ENCODE measurements at regions not wholly inside any gene's neighbourhood (a gene's known extent, or its start where the extent isn't known, plus 50 kb on each side); places are given as distances from the start of the nearest gene placed in this dataset.

DNA sequence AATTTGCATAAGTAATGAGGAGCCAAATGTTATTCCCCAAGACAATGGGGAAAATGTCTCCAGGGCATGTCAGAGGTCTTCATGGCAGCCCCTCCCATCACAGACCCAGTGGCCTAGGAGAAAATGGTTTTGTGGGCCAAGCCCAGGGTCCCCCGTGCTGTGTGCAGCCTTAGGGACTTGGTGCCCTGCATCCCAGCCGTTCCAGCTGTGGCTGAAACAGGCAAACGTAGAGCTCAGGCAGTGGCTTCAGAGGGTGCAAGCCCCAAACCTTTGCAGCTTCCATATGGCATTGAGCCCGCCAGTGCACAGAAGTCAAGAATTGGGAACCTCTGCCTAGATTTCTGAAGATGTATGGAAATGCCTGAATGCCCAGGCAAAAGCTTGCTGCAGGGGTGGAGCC, 79.9 kb downstream of the FAM181B start:
- no peak overlapping the region for H2AK5ac ChIP-seq (ENCODE audit: low read depth, low read length)
- H3K23ac ChIP-seq (ENCODE audit: low read depth, low read length): no peak overlapping the region
- in situ Hi-C loops (cut with MboI; ENCODE audit: low sequenced_read_pairs) (no loop called here), intact Hi-C loops (cut with micrococcal nuclease) (no loop called here), dilution Hi-C loops (cut with HindIII; ENCODE audit: low sequenced_read_pairs, unreplicated experiment) (no loop called here)
- H3K9ac ChIP-seq (ENCODE audit: low read depth, low read length): no peak overlapping the region
- no peak overlapping the region for H3K4me3 ChIP-seq (ENCODE audit: insufficient read depth, low read depth, low read length)
- no peaks in the 10 kb centered on the region for H3K4me1 ChIP-seq (ENCODE audit: control insufficient read depth, insufficient read depth, low read length)
- no peak overlapping the region for H2BK5ac ChIP-seq (ENCODE audit: low read depth, low read length, poor library complexity, severe bottlenecking)
- no peaks in the 10 kb centered on the region for H3K9me3 ChIP-seq (ENCODE audit: control insufficient read depth, insufficient read depth, low read length)
- no peaks in the 10 kb centered on the region for H3K79me1 ChIP-seq (ENCODE audit: low read depth in 1 of 2, low read length in 2 of 2)
- H2BK15ac ChIP-seq (ENCODE audit: low read depth, low read length): no peak overlapping the region
- no peaks in the 10 kb centered on the region for H3K36me3 ChIP-seq (ENCODE audit: control insufficient read depth, insufficient read depth, low read length)
- 34% methylated on average over 3 of the region's 4 CpGs; no CpG with 5 or more reads in 1 of the 2 experiments for WGBS, 2 experiments (ENCODE audit: extremely low coverage in 2 of 2, insufficient read length in 1 of 2)
- H2AK9ac ChIP-seq (replicated peaks; ENCODE audit: low read depth, low read length, poor library complexity): no peak overlapping the region
- no peak overlapping the region for H3K14ac ChIP-seq (replicated peaks; ENCODE audit: low read depth, low read length)
- no peaks in the 10 kb centered on the region for H3K27me3 ChIP-seq (ENCODE audit: control insufficient read depth, insufficient read depth, low read length)
- ATAC-seq (ENCODE audit: low read depth) (no peak), DNase-seq (no peak)
- H3K27ac ChIP-seq (ENCODE audit: insufficient read depth, low read length): no peak overlapping the region
- no peak overlapping the region for H3K18ac ChIP-seq (ENCODE audit: low read depth, low read length)
- H3K4me2 ChIP-seq (ENCODE audit: low read depth, low read length): no peak overlapping the region
- TF ChIP-seq CEBPB (IDR thresholded peaks at IDR 0.05; ENCODE audit: low read depth, low read length): no peak
- no peak for TF ChIP-seq POLR2A (IDR thresholded peaks at IDR 0.05; ENCODE audit: low read depth, low read length)
- no peak for TF ChIP-seq MAFK (IDR thresholded peaks at IDR 0.05; ENCODE audit: low read depth, low read length)
- no peak for TF ChIP-seq MXI1 (IDR thresholded peaks at IDR 0.05; ENCODE audit: borderline replicate concordance, low read depth, low read length)
- TF ChIP-seq, protein P1, sequence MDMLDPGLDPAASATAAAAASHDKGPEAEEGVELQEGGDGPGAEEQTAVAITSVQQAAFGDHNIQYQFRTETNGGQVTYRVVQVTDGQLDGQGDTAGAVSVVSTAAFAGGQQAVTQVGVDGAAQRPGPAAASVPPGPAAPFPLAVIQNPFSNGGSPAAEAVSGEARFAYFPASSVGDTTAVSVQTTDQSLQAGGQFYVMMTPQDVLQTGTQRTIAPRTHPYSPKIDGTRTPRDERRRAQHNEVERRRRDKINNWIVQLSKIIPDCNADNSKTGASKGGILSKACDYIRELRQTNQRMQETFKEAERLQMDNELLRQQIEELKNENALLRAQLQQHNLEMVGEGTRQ (IDR thresholded peaks at IDR 0.05; ENCODE audit: low read depth, low read length): no peak
- TF ChIP-seq, protein P2, sequence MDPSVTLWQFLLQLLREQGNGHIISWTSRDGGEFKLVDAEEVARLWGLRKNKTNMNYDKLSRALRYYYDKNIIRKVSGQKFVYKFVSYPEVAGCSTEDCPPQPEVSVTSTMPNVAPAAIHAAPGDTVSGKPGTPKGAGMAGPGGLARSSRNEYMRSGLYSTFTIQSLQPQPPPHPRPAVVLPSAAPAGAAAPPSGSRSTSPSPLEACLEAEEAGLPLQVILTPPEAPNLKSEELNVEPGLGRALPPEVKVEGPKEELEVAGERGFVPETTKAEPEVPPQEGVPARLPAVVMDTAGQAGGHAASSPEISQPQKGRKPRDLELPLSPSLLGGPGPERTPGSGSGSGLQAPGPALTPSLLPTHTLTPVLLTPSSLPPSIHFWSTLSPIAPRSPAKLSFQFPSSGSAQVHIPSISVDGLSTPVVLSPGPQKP (IDR thresholded peaks at IDR 0.05; ENCODE audit: borderline replicate concordance, low read depth, low read length): no peak
- no peak for TF ChIP-seq CHD1 (IDR thresholded peaks at IDR 0.05; ENCODE audit: low read depth, low read length)
- no peak for TF ChIP-seq BHLHE40 (IDR thresholded peaks at IDR 0.05; ENCODE audit: low read depth, low read length)
- H2BK20ac ChIP-seq (ENCODE audit: low read depth, low read length): no peak overlapping the region
- no TSS peak for BruUV-seq (replicated peaks)
- no peak overlapping the region for H4K8ac ChIP-seq (ENCODE audit: low read depth in 2 of 2, low read length in 2 of 2)
- H3K56ac ChIP-seq (ENCODE audit: extremely low read depth, insufficient read depth, low read length): no peak overlapping the region
- no peaks in the 10 kb centered on the region for H4K20me1 ChIP-seq (ENCODE audit: insufficient read depth, low read length)
- no peak overlapping the region for H2BK120ac ChIP-seq (ENCODE audit: low read depth, low read length)
- H2AFZ ChIP-seq (replicated peaks; ENCODE audit: low read length, poor library complexity): no peak overlapping the region
- ChIA-PET CTCF (no interaction called here), POLR2A (ENCODE audit: unreplicated experiment) (no interaction called here)
- no peak overlapping the region for H4K91ac ChIP-seq (ENCODE audit: insufficient read depth, low read depth, low read length)
- H3K9me1 ChIP-seq (ENCODE audit: insufficient read depth, low read length): no peaks in the 10 kb centered on the region
- H4K5ac ChIP-seq (ENCODE audit: low read depth, low read length): no peak overlapping the region
- no peak overlapping the region for H3K4ac ChIP-seq (ENCODE audit: low read depth, low read length)
